Raji (cell line): ENCODE measurements at regions not wholly inside any gene's neighbourhood (a gene's known extent, or its start where the extent isn't known, plus 50 kb on each side); places are given as distances from the start of the nearest gene placed in this dataset.

Experiments
- POLR2A ChIP-seq: IDR thresholded peaks from 2 replicates; pipeline ENCODE4 v1.6.1; 2011; ENCODE audit warnings: low read depth, low read length, control low read depth; ENCODE audit not compliant: insufficient read depth

GRCh38 chr1:55831759-55832158 is 616.6 kb upstream of the USP24 start:
- TF ChIP-seq POLR2A: no peak

GRCh38 chr1:55828044-55828443 is 612.9 kb upstream of the USP24 start:
- TF ChIP-seq POLR2A: no peak

DNA sequence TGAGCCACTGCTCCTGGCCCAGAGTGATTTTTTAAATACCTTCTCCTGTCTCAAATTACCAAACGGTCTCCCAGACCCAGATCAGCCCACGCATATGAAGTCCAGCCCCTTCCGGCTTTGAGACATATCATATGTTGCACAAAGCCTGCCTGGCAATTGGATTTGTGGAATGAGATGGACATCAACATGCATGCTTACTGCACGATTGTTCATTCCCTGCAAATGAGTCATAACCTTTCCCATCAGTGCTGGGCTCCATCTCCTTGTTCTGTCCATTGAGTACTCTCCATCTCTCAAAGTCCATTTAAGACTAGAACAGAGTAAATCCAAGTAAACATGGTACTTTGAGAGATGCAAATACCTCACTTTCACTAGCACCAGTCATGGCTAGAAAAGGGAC is 612.2 kb upstream of the USP24 start:
- TF ChIP-seq POLR2A: no peak

DNA sequence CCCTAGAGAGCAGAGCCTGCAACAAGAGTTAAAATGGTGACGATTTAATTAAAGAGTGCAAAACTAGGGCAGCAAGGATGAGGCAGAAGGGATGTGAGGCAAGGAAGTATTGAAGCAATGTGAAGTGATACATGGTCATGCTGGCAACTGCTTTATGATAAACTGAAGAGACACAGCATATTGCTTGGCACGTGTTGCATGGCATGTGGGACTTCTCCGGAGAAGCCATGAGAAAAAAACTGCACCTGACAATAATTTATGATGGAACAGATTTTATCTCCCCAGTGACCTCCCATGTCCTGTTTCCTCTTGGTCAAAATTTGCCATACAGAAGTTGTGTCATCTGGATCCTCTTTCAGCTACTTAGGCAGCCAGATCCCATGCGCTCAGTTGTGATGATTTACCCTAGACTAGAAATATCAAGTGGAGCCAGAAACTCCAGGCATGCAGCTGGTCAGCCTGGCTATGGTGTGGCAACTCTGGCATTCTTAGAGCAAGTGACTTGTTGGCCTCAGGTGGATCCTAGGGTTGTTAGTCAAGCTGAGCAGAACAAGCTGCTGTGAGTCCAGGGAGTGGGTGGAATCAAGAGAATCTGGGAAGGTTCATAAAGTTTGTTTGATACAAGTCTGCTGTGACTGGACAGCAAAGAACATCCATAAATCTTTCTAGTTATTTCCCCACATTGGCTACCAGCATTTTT is 611.4 kb upstream of the USP24 start:
- TF ChIP-seq POLR2A: no peak

- TF ChIP-seq POLR2A: no peak
Observed at GRCh38 chr1:55825461-55825860, 610.3 kb upstream of the USP24 start.

DNA sequence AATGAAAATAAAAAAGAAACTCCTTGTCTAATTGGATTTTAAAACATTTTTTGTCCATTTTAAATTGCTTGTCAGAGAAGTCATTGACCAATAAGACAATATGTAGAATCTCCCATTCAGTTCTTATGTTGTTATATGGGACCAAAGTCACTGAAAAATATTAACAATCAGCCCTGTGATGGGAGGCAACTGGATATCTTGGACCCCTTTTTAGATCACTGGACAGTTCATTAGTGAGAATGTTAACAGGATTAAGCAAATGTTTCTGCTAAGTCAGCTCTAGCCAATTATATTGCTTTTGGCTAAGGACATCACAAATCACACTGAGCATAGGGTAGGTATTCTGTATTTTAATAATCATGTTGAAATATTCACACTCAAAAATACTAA is 609.1 kb upstream of the USP24 start:
- TF ChIP-seq POLR2A: no peak

- no peak for TF ChIP-seq POLR2A
Observed at GRCh38 chr1:55823541-55824250, 608.5 kb upstream of the USP24 start.

DNA sequence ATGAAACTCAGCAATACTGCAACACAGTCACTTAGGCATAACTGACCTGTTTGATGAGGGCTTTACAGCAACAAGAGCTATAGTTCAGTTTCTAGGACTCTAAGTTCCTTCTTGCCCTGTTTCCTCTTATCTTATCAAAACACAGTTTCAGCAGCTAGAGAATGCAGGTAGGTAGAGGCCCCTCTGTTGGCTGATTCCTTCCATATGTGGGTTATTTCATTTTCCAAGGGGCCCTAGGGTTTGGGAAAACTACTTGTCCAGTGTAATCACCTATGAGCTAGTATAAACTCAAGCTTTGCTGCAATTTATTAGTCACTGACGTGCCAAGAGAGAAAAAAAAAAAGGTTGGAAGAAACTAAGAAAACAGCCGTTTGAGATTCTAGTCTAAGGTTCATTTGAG is 607.7 kb upstream of the USP24 start:
- TF ChIP-seq POLR2A: no peak

DNA sequence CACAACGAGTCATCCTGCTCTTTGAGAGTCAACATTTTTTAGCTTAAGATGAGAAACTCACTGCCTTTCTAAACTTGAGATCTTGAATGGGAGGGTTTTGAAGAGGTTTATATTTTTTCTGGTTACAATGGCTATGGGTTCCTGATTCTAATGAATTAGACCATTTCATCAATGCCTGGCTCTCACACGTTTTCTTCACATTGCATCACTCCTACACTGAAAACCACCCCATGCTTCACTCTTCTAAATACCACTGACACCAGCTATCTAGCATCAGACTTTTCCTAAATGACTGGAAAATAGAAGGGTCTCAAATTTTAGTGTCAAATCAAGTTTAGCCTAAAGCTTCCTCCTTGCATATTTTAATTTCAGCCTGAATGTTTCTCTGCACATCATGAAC is 606.1 kb upstream of the USP24 start:
- TF ChIP-seq POLR2A: no peak

- TF ChIP-seq POLR2A: no peak
Observed at GRCh38 chr1:55820501-55820900, 605.3 kb upstream of the USP24 start.

- TF ChIP-seq POLR2A: no peak
Observed at GRCh38 chr1:55819011-55819410, 603.8 kb upstream of the USP24 start.

DNA sequence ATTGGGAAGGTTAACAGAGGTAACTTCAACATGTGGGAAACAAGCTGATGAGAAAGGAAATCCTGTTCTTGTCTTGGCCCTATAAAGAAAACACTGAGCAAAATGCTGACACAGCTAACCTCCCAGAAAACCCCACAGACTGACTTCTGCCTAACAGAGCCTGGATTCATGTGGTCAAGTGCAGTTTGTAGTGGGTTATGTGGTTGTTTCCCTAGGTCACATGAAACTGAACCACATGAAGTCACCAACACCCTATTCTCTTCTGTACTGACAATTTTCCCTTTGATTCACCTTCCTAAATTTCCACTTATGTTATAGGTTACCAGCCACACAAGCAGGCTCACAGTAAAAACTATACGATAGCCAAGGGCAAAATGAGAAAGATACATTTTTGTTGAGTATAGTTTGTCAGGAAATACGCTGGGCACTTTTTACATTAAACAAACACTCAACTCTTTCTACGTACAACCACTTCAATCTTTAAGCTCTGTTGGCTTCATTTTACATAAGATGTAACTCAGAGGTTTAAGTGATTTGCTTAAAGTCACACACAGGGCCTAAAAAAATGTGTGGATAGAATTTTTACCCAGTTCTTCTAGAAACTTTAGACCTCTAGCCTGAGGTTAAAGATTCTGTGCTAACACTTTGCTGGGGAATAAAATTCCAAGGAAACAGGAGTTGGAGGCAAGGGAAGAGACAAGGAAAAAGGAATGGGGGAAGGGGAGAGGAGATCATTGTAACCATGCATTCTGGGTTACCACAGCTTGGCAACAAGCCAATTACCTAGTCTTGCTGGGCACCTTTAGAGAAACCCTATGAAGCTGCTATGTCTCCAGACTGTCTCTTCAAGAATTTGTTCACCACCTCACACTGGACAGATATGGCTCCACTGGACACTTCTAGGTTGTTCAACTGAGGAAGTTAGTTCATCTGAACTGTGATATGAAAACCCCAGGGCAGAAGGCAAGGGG is 601.6 kb upstream of the USP24 start:
- no peak for TF ChIP-seq POLR2A

DNA sequence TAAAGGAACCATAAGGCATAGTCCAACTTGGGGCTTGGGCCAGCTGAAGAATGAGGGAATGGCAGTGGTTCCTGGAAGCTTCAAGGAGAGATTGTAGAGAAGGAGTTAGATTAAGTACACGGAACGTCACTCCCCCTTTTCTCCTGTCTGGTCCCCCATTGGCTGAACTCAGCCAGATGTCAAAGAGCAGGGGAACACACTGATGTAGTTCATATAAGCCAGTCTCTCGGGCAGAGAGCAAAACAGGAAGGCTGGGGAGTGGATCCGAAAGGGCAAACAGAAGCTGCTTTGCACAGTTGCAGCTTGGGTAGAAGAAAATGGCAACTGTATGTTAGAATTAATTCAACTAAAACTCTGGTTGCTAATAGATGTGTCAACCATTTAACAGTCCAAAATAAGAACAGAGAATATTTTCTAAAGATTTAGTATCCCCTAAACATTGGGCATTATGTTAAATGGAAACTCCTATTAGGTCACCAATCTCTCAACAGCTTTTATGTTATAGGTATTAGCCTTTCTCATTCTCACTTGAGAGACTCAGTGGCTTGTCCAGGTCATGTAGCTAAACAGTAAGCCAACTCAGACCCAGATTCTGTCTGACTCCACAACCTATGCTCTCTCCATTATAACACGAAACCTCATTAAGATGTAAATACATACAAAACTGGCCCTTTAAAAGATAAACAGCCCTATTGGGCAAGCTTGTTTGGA is 600.7 kb upstream of the USP24 start:
- TF ChIP-seq POLR2A: no peak

DNA sequence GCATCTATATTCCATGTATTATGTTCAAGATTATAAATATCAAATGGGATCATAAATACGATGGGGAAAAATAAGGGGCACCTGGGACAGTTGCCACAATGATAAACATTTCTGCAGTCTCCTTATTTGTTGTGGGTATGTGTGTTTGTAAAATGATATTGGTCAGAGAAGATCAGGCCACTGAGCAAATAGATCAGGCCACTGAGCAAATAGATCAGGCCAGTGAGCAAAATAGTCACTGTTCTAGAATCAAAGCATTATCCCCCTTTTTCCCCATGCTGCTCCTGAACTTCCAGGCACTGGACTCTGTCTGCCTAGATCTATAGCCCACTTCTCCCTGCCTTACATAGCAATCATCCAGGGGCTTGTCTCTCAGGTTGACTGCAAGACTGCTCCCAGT is 599.8 kb upstream of the USP24 start:
- TF ChIP-seq POLR2A: no peak

- no peak for TF ChIP-seq POLR2A
Observed at GRCh38 chr1:55813618-55814017, 598.5 kb upstream of the USP24 start.

DNA sequence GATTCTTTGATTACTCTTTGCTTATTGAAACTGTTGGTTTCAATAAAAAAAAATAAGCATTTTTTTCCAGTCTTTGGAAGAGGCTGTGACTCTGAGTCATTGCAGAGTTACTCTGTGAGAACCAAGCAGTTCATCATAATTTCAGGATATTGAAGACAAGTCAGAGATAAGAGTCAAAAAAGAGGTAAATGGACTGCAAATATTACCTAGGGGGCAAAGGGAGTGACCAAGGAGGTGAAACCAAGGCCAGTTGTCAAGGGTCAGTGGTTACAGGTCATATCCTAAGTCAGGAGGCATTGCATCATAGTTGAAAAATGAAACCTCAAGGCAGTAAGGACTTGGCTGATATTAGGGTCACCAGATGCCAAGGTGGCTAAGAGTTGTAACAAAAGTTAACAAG is 597.1 kb upstream of the USP24 start:
- no peak for TF ChIP-seq POLR2A

GRCh38 chr1:55808263-55808662 is 593.1 kb upstream of the USP24 start:
- TF ChIP-seq POLR2A: no peak
